Loucy (cell line): ENCODE measurements at regions not wholly inside any gene's neighbourhood (a gene's known extent, or its start where the extent isn't known, plus 50 kb on each side); places are given as distances from the start of the nearest gene placed in this dataset.

ENCODE experiments used
- CTCF ChIP-seq: fragments of 200-600 bp; sonication (generic); conservative IDR thresholded peaks from 2 replicates; pipeline ENCODE4 v1.5.1; 2014; ENCODE audit warnings: mild to moderate bottlenecking, antibody characterized with exemption, low read length
- EZH2phosphoT487 ChIP-seq: fragments of 200-600 bp; IDR thresholded peaks from 2 replicates; pipeline ENCODE4 v1.6.1; 2018; ENCODE audit warnings: antibody characterized with exemption, mild to moderate bottlenecking, moderate library complexity, borderline replicate concordance

DNA sequence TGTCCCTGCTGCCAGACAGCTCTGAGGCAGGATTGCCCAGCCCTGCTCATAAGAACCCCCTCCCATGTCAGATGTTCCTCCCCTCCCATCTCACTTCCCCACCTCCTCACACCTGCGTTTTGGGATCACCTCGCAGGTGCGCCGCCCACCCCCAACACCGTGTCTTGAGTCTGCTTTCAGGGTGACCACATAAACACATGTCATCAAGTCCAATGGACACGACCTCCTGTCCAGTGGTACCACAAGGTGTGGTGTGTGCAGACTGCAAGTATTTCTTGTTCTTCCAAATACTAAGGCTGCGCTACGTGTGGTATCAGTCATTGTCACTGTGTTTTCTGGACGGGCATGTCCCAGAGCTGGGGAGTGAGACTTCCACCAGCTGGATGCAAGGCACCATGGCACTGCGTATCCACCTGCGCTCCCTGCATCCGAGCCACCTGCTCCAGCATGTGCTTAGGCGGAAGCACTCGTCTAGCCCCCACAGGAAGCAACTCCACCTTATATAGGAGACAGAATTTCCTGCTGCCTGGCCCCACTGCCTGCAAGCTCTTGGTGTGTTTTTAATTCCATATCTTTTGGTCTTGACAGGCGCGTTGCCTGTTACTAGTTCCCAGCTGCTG, 119.7 kb upstream of the NXT1 start:
- TF ChIP-seq CTCF, result no peak
- TF ChIP-seq EZH2phosphoT487, result no peak
